Fibroblast of skin of scalp (primary cell): ENCODE measurements at regions not wholly inside any gene's neighbourhood (a gene's known extent, or its start where the extent isn't known, plus 50 kb on each side); places are given as distances from the start of the nearest gene placed in this dataset.
"Not testable (repeated sequence)": the region's sequence is repeated elsewhere in the genome, so short reads cannot be mapped to it uniquely, and the experiment has no call there.

Experiments used
- DNase-seq: peaks from one replicate; pipeline ENCODE4 v3.0.0-alpha.2; 2013

DNA sequence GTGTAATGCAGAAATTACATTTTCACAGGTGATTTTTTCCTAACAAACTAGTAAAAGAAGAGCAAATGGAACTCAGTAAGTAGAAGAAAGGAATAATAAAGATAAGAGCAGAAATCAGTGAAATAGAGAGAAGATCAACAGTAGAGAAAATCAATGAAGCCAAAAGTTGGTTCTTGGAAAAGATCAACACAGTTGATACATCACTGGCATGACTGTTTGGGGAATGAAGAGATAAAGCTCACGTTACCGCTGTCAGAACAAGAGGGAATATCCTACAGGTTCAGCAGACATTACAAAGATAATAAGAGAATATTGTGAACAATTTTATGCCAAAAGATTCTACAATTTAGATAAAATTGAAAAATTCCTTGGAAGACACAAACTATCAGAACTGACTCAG lies 146.4 kb downstream of the ACTR3B start:
- DNase-seq: no peak

DNA sequence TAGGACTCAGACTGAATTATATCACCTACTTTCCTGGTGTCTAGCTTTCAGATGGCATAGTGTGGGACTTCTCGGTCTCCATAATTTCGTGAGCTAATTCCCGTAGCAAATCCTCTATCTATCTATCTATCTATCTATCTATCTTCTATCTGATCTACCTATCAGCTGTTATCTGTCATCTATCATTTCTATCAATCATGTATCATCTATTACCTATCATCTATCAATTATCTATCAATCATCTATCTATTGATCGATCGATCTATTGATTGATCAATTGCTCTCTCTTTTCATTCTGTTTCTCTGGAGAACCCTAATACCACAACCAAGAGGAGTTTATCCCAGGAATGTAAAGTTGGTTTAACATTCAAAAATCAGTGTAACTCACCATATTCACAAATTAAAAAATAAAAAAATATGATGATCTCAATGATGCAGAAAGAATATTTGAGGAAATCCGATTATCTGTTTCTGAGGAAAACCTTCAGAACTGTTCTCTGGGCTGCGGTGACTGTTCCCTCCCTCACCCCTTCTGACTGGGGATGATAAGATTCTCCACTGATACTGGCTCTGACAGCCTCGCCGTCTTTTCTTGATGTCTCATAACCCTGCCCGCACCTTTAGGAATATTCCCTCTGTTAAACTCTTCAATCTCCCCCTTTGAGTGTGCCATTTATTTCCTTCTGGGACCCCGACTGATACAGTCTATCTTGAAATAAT lies 147.7 kb downstream of the ACTR3B start:
- DNase-seq: no peak

- DNase-seq: no peak
Measured at GRCh38 chr7:152909280-152909679, 149.7 kb downstream of the ACTR3B start.

- DNase-seq: no peak
Measured at GRCh38 chr7:152909683-152910544, 150.4 kb downstream of the ACTR3B start.

DNA sequence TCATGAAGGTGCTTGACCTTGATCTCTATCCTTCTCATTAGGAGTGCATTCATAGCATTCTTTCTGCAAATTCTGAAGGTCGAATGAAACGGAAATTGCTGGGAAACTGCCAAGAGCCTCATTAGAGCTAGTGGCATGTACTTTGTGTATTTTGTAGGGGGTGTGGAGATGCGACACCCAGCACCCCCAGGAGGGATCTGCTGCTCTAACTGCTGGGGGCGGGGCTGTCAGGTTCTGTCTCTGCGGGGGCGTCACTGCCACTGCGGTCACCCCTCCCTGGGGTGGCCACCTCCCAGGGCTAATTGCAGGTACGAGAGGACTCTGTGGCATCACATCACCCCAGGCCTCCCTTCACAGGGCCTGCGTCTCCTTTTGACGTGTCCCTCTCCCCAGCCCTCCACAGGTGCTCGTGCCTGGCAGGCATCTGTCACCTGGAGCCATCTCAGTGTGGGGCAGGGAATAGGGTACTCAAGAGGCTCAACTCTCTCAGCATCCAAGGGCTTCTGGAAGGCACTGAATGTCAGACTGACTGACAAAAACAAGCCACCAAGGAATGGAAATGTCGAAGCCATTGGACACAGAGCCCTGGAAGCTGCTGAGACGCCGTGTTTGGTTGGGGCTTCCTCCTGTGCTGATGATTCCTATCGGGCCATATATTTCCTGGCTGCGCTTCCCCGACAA lies 151.1 kb downstream of the ACTR3B start:
- no peak for DNase-seq

GRCh38 chr7:152911226-152911560 lies 151.6 kb downstream of the ACTR3B start:
- DNase-seq: no peak

GRCh38 chr7:152911922-152912321 lies 152.4 kb downstream of the ACTR3B start:
- DNase-seq: no peak

- DNase-seq: no peak
Measured at GRCh38 chr7:152912511-152912910, 153.0 kb downstream of the ACTR3B start.

DNA sequence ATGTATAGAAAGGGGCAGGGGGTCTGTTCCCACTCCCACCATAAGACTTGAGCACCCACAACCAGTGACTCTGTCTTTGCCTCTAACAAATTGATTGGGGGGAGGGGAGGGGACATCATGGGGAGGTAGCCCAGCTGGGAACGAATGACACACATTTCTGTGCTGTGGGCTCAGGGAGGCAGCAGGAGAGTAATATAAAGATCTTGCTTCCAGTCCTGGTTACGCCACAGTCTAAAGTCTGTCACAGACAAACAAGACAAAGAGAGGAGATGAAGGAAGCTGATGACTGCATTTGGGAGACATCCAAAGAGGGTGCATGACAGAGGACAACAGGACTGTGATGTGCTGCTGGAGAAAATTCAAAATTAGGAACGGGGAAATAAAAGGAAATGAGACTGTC lies 153.9 kb downstream of the ACTR3B start:
- no peak for DNase-seq

DNA sequence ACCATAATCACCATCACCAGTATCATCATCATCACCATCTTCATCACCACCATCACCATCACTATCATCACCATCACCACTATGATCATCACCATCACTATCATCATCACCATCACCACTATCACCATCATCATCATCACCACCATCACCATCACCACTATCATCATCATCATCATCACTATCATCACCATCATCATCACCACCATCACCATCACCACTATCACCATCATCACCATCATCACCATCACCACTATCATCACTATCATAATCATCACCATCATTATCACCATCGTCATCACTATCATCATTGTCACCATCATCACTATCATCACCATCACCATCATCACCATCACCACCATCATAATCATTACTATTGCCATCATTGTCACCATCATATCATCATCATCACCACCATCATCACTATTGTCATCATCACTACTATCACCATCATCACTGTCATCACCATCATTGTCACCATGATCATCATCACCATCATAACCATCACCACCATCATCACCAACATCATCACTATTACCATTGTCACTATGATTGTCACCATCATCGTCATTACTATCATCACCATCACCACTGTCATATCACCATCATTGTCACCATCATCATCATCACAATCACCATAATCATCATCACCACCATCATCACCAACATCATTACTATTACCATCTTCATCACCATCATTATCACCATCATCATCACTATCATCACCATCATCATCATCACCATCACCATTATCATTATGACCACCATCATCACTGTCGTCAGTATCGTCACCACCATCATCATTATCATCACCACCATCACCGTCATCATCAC lies 154.7 kb downstream of the ACTR3B start:
- DNase-seq: no peak

DNA sequence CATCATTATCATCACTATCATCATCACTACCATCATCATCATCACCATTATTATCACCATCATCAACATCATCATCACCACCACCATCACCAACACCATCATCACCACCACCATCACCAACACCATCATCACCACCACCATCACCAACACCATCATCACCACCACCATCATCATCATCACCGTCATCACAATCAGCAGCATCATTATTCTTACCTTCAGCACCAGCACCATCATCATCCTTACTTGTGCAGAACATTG lies 155.2 kb downstream of the ACTR3B start:
- not testable (repeated sequence) for DNase-seq

- no peak for DNase-seq
Measured at GRCh38 chr7:152922318-152923081, 162.9 kb downstream of the ACTR3B start.

- no peak for DNase-seq
Measured at GRCh38 chr7:152923711-152924110, 164.2 kb downstream of the ACTR3B start.

- DNase-seq: no peak
Measured at GRCh38 chr7:152924238-152924637, 164.7 kb downstream of the ACTR3B start.

GRCh38 chr7:152924826-152925411 lies 165.4 kb downstream of the ACTR3B start:
- DNase-seq: no peak

DNA sequence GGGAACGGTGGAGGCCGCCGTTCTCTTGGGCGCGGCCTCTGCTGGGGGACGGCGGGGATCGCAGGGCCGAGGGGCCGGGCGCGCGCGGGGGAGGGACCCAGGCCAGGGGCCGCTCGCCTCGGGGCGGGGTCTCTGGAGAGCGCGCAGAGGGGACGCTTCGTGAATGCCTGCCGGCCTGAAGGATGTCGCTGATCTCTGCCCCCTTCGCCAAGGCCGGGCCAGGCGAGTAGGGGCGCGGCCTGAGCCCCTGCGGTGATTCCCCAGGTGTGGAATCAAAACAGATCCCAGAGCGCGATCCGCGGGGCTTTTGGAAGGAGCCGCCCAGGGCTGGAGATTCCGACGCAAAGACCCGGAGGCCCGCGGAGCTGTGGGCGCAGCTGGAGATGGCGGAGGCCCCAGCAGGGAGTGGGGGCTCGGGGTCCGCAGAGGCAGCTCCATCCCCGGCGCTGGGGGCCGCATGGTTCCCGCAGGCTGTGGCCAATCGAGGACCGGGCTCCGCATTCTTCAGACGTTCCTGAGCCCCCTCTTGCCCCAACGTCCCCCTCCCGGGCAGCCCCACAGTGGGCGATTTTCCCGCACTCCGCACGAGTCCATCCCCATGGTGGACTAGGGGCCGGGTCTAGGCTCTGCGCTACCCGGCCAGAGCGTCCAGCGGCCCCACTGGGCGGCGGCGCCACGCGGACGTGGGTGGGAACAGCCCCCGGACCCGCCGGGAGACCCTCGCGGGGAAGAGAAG lies 166.0 kb downstream of the ACTR3B start:
- DNase-seq: no peak

DNA sequence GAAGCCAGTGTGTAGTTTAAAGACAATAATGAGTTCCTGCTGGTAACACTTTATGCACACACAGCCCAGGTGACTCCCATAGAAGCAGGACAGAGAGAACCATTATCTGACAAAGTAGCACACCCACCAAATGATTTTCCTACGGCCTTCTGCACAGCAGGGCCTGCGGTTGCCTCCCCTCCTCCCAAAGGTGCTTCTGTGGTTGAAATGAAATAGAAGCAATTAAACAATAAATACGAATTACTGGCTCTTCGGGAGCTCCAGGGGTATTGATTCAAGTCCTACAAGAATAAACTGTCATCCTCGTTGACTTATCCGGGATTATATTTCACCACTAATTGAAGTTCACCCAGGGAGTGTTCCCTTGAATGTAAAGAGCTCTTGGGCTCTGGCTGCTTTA lies 172.1 kb downstream of the ACTR3B start:
- no peak for DNase-seq

GRCh38 chr7:152937282-152937681 lies 177.7 kb downstream of the ACTR3B start:
- DNase-seq: no peak

- not testable (repeated sequence) for DNase-seq
Measured at GRCh38 chr7:152946616-152947015, 187.1 kb downstream of the ACTR3B start.

DNA sequence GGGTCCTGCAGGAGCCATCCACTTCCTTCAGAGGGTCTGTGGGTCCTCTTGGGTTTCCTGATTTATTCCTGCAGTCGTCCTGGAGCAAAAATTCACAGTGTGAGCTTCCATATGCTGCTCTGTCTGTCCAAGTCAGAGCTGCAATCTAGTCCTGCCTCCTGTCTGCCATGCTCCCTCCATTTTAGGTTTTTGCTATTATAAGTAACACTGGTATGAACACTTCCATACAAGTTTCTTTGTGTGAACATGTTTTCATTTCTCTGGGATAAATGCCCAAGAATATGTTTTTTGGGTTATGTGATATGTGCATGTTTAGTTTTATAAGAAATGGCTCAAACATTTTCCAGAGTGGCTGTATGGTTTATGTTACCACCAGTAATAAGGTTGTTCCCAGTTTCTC lies 188.1 kb downstream of the ACTR3B start:
- no peak for DNase-seq

DNA sequence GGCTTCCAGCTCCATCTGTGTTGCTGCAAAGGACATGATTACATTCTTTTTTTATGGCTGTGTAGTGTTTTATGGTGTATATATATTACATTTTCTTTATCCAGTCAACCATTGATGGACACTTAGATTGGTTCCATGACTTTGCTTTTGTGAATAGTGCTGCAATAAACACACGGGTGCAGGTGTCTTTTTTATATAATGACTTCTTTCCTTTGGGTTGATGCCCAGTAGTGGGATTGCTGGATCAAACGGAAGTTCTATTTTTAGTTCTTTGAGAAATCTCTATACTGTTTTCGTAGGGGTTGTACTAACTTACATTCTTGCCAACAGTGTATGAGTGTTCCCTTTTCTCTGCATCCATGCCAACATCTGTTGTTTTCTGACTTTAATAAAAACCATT lies 189.7 kb downstream of the ACTR3B start:
- no peak for DNase-seq
